K562 (cell line): ENCODE measurements at regions not wholly inside any gene's neighbourhood (a gene's known extent, or its start where the extent isn't known, plus 50 kb on each side); places are given as distances from the start of the nearest gene placed in this dataset.

Source experiments
- BRD9 ChIP-seq: fragments of 450-650 bp; IDR thresholded peaks from 2 replicates; pipeline ENCODE4 v1.6.1; 2018; ENCODE audit warnings: low read depth; ENCODE audit not compliant: partially characterized antibody
- E2F4 ChIP-seq: sonication (generic); formaldehyde crosslinking; IDR thresholded peaks from 2 replicates; pipeline ENCODE4 v1.8.0; 2022; ENCODE audit warnings: mild to moderate bottlenecking, low read depth, missing genetic modification reagents
- FOXA1 ChIP-seq: fragments of 450-650 bp; IDR thresholded peaks from 2 replicates; pipeline ENCODE4 v1.6.1; 2016; ENCODE audit warnings: mild to moderate bottlenecking, borderline replicate concordance
- IFI16 ChIP-seq: fragments of 250-450 bp; sonication (Bioruptor Pico); IDR thresholded peaks from 2 replicates; pipeline ENCODE4 v2.1.2; 2022; ENCODE audit warnings: mild to moderate bottlenecking, inconsistent platforms
- L3MBTL2 ChIP-seq: fragments of 450-650 bp; IDR thresholded peaks from 2 replicates; pipeline ENCODE4 v1.6.1; 2016; ENCODE audit warnings: mild to moderate bottlenecking, moderate library complexity
- POLR2A ChIP-seq: fragments of 450-650 bp; conservative IDR thresholded peaks from 2 replicates; pipeline ENCODE4 v1.6.1; 2016
- POU5F1 ChIP-seq: fragments of 150-350 bp; IDR thresholded peaks from 2 replicates; pipeline ENCODE4 v1.6.1; 2014; ENCODE audit warnings: borderline replicate concordance, low read length, low read depth, mild to moderate bottlenecking; ENCODE audit not compliant: partially characterized antibody
- ZFX ChIP-seq: sonication (generic); formaldehyde crosslinking; IDR thresholded peaks from 2 replicates; pipeline ENCODE4 v1.8.0; 2022; ENCODE audit warnings: mild to moderate bottlenecking, missing genetic modification reagents, moderate library complexity
- ZKSCAN8 ChIP-seq: fragments of 200-800 bp; sonication (Bioruptor generic); IDR thresholded peaks from 2 replicates; pipeline ENCODE4 v1.6.1; 2016; ENCODE audit warnings: missing genetic modification characterization, missing compliant biosample characterization
- ZNF24 ChIP-seq: fragments of 450-650 bp; IDR thresholded peaks from 2 replicates; pipeline ENCODE4 v1.6.1; 2016
- ZNF282 ChIP-seq: sonication (generic); formaldehyde crosslinking; IDR thresholded peaks from 2 replicates; pipeline ENCODE4 v1.8.1; 2023; ENCODE audit warnings: missing genetic modification reagents
- TF ChIP-seq, protein P1 (sequence below), 3 experiments: IDR thresholded peaks in 2 of 3; conservative IDR thresholded peaks in 1 of 3; 2 replicates each; pipeline ENCODE4 v1.5.1; 2011 to 2012; ENCODE audit warnings: low read length in 3 of 3, mild to moderate bottlenecking in 3 of 3, control low read depth in 2 of 3, improper control_type of control experiment in 1 of 3, inconsistent platforms in 1 of 3, low read depth in 1 of 3, mixed read lengths in 1 of 3, moderate library complexity in 1 of 3; ENCODE audit not compliant: insufficient read depth in 2 of 3
- TF ChIP-seq, protein P2 (sequence below): fragments of 250-450 bp; sonication (Bioruptor Pico); IDR thresholded peaks from 2 replicates; pipeline ENCODE4 v1.4.0; 2020; ENCODE audit warnings: mild to moderate bottlenecking

GRCh38 chr12:91515944-91516694 is 333.5 kb upstream of the DCN start:
- TF ChIP-seq BRD9 (no peak), ZFX (CRISPR knock-in tag) (no peak), L3MBTL2 (no peak), ZNF282 (CRISPR knock-in tag) (no peak), ZKSCAN8 (CRISPR knock-in tag) (no peak), POU5F1 (no peak), FOXA1 (no peak), ZNF24 (no peak), IFI16 (CRISPR knock-in tag) (no peak), POLR2A (no peak), E2F4 (no peak)
- TF ChIP-seq, protein P1, sequence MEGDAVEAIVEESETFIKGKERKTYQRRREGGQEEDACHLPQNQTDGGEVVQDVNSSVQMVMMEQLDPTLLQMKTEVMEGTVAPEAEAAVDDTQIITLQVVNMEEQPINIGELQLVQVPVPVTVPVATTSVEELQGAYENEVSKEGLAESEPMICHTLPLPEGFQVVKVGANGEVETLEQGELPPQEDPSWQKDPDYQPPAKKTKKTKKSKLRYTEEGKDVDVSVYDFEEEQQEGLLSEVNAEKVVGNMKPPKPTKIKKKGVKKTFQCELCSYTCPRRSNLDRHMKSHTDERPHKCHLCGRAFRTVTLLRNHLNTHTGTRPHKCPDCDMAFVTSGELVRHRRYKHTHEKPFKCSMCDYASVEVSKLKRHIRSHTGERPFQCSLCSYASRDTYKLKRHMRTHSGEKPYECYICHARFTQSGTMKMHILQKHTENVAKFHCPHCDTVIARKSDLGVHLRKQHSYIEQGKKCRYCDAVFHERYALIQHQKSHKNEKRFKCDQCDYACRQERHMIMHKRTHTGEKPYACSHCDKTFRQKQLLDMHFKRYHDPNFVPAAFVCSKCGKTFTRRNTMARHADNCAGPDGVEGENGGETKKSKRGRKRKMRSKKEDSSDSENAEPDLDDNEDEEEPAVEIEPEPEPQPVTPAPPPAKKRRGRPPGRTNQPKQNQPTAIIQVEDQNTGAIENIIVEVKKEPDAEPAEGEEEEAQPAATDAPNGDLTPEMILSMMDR (IDR thresholded peaks at IDR 0.05 in 2 of 3, conservative IDR thresholded peaks at IDR 0.05 in 1 of 3; ENCODE audit: insufficient read depth in 2 of 3, low read depth in 1 of 3, low read length in 3 of 3), result no peak
- TF ChIP-seq, protein P2, sequence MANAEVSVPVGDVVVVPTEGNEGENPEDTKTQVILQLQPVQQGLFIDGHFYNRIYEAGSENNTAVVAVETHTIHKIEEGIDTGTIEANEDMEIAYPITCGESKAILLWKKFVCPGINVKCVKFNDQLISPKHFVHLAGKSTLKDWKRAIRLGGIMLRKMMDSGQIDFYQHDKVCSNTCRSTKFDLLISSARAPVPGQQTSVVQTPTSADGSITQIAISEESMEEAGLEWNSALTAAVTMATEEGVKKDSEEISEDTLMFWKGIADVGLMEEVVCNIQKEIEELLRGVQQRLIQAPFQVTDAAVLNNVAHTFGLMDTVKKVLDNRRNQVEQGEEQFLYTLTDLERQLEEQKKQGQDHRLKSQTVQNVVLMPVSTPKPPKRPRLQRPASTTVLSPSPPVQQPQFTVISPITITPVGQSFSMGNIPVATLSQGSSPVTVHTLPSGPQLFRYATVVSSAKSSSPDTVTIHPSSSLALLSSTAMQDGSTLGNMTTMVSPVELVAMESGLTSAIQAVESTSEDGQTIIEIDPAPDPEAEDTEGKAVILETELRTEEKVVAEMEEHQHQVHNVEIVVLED (CRISPR knock-in tag), result no peak
